Chondrocyte (in vitro differentiated cells): ENCODE measurements at regions not wholly inside any gene's neighbourhood (a gene's known extent, or its start where the extent isn't known, plus 50 kb on each side); places are given as distances from the start of the nearest gene placed in this dataset.

Experiments
- DNase-seq: peaks from one replicate; pipeline ENCODE4 v3.0.0; 2021; ENCODE audit warnings: mixed read lengths, low spot score
- H3K27ac Mint-ChIP-seq: one replicate; pipeline ENCODE4 v1.8.0; 2021; ENCODE audit warnings: mild to moderate bottlenecking, moderate library complexity, mixed read lengths; ENCODE audit not compliant: unreplicated experiment
- H3K27me3 Mint-ChIP-seq: 2 replicates; pipeline ENCODE4 v1.8.0; 2021; ENCODE audit warnings: low read depth, mixed read lengths
- H3K36me3 Mint-ChIP-seq: 2 replicates; pipeline ENCODE4 v1.8.0; 2021; ENCODE audit warnings: low read depth, mixed read lengths
- H3K4me1 Mint-ChIP-seq: 2 replicates; pipeline ENCODE4 v1.8.0; 2021; ENCODE audit warnings: low read depth, mild to moderate bottlenecking, mixed read lengths
- H3K4me3 Mint-ChIP-seq: one replicate; pipeline ENCODE4 v1.8.0; 2021; ENCODE audit warnings: mild to moderate bottlenecking, moderate library complexity, mixed read lengths; ENCODE audit not compliant: unreplicated experiment
- H3K9me3 Mint-ChIP-seq: 2 replicates; pipeline ENCODE4 v1.8.0; 2021; ENCODE audit warnings: low read depth, mixed read lengths
- CTCF ChIP-seq: fragments of 200-600 bp; sonication (generic); IDR thresholded peaks from 2 replicates; pipeline ENCODE4 v1.5.0; 2021; ENCODE audit warnings: antibody characterized with exemption, mild to moderate bottlenecking, moderate library complexity

- no peak for DNase-seq
- Mint-ChIP-seq H3K4me3 (no peak overlapping the region), H3K36me3 (no peaks in the 10 kb centered on the region), H3K4me1 (no peaks in the 10 kb centered on the region), H3K9me3 (peaks cover 2% of the 10 kb centered on the region), H3K27ac (no peak overlapping the region), H3K27me3 (peaks cover 30% of the 10 kb centered on the region)
- no peak for TF ChIP-seq CTCF
These were observed 120.8 kb upstream of the SULT1C3 start for GRCh38 chr2:108118996-108119395.

- H3K27me3 Mint-ChIP-seq, result peaks cover 27% of the 10 kb centered on the region
- H3K4me3 Mint-ChIP-seq, result no peak overlapping the region
- no peaks in the 10 kb centered on the region for H3K4me1 Mint-ChIP-seq
These were observed 120.3 kb upstream of the SULT1C3 start for GRCh38 chr2:108119492-108119891.

GRCh38 chr2:108124736-108125495 is 114.9 kb upstream of the SULT1C3 start:
- Mint-ChIP-seq H3K27me3 (peaks cover 30% of the 10 kb centered on the region), H3K36me3 (no peaks in the 10 kb centered on the region), H3K27ac (no peak overlapping the region), H3K9me3 (no peaks in the 10 kb centered on the region), H3K4me1 (no peaks in the 10 kb centered on the region), H3K4me3 (no peak overlapping the region)
- no peak for TF ChIP-seq CTCF
- DNase-seq, result no peak

More at GRCh38 chr2:108119492-108119891, 120.3 kb upstream of the SULT1C3 start:
- Mint-ChIP-seq H3K36me3 (no peaks in the 10 kb centered on the region), H3K27ac (no peak overlapping the region), H3K9me3 (no peaks in the 10 kb centered on the region)
- no peak for DNase-seq
- no peak for TF ChIP-seq CTCF

GRCh38 chr2:108125581-108125980 is 114.2 kb upstream of the SULT1C3 start:
- Mint-ChIP-seq H3K9me3 (no peaks in the 10 kb centered on the region), H3K27ac (no peak overlapping the region), H3K4me3 (no peak overlapping the region), H3K36me3 (no peaks in the 10 kb centered on the region), H3K4me1 (no peaks in the 10 kb centered on the region), H3K27me3 (peaks cover 30% of the 10 kb centered on the region)
- DNase-seq, result no peak
- TF ChIP-seq CTCF, result no peak

GRCh38 chr2:108128249-108128648 is 111.5 kb upstream of the SULT1C3 start:
- DNase-seq, result no peak
- Mint-ChIP-seq H3K9me3 (peaks cover 3% of the 10 kb centered on the region), H3K27ac (no peak overlapping the region), H3K4me1 (no peaks in the 10 kb centered on the region), H3K4me3 (no peak overlapping the region), H3K27me3 (peaks cover 36% of the 10 kb centered on the region), H3K36me3 (no peaks in the 10 kb centered on the region)
- no peak for TF ChIP-seq CTCF
